ENCODE measurements at regions not wholly inside any gene's neighbourhood (a gene's known extent, or its start where the extent isn't known, plus 50 kb on each side); places are given as distances from the start of the nearest gene placed in this dataset.

- POLR2A ChIA-PET = interaction anchor here (0.9 kb wide), 1 partner anchor 14 kb away, joined by 3 read pairs; no protein-coding TSS in a partner anchor
Measured at GRCh38 chr15:81595752-81596151, 221.7 kb upstream of the TMC3 start.

GRCh38 chr15:81589671-81590070, 215.7 kb upstream of the TMC3 start:
- no peak for DNase-seq (ENCODE audit: low spot score)
- Mint-ChIP-seq H3K4me1 (no peaks in the 10 kb centered on the region), H3K4me3 (no peak overlapping the region), H3K27me3 (ENCODE audit: low read depth) (peaks cover 5% of the 10 kb centered on the region), H3K9me3 (peaks cover 17% of the 10 kb centered on the region), H3K27ac (no peak overlapping the region), H3K36me3 (no peaks in the 10 kb centered on the region)
- ChIA-PET CTCF (no interaction called here), POLR2A (no interaction called here)
- ATAC-seq = no peak
- no peak for TF ChIP-seq E2F4 (CRISPR knock-in tag; IDR thresholded peaks at IDR 0.05; ENCODE audit: borderline replicate concordance, low read depth)
- TF ChIP-seq EMX1 (CRISPR knock-in tag; IDR thresholded peaks at IDR 0.05) = no peak
- TF ChIP-seq ZNF396 (CRISPR knock-in tag; IDR thresholded peaks at IDR 0.05; ENCODE audit: borderline replicate concordance) = no peak
- no peak for TF ChIP-seq ZNF425 (CRISPR knock-in tag; conservative IDR thresholded peaks at IDR 0.05)
- no peak for TF ChIP-seq ZNF532 (CRISPR knock-in tag; IDR thresholded peaks at IDR 0.05; ENCODE audit: borderline replicate concordance)
- TF ChIP-seq SOX15 (CRISPR knock-in tag; IDR thresholded peaks at IDR 0.05) = no peak
- no peak for TF ChIP-seq SMAD4 (CRISPR knock-in tag; IDR thresholded peaks at IDR 0.05)

More at GRCh38 chr15:81595752-81596151, 221.7 kb upstream of the TMC3 start:
- Mint-ChIP-seq H3K9me3 (peaks cover 38% of the 10 kb centered on the region), H3K36me3 (peaks cover 10% of the 10 kb centered on the region), H3K4me1 (no peaks in the 10 kb centered on the region), H3K27me3 (ENCODE audit: low read depth) (peaks cover 3% of the 10 kb centered on the region; the same call in 1 of the 2 replicates), H3K4me3 (no peak overlapping the region), H3K27ac (no peak overlapping the region)
- no peak for DNase-seq (ENCODE audit: low spot score)
- ATAC-seq = no peak
- no peak for TF ChIP-seq TEAD4 (CRISPR knock-in tag; IDR thresholded peaks at IDR 0.05)
- no peak for TF ChIP-seq E2F1 (CRISPR knock-in tag; IDR thresholded peaks at IDR 0.05)
- no peak for TF ChIP-seq MAX (CRISPR knock-in tag; IDR thresholded peaks at IDR 0.05)
- TF ChIP-seq FOXP1 (CRISPR knock-in tag; IDR thresholded peaks at IDR 0.05; ENCODE audit: borderline replicate concordance) = no peak
- no peak for TF ChIP-seq E2F4 (CRISPR knock-in tag; IDR thresholded peaks at IDR 0.05; ENCODE audit: borderline replicate concordance, low read depth)
- TF ChIP-seq ZNF219 (CRISPR knock-in tag; IDR thresholded peaks at IDR 0.05; ENCODE audit: borderline replicate concordance) = no peak
- TF ChIP-seq SMAD3 (CRISPR knock-in tag; IDR thresholded peaks at IDR 0.05; ENCODE audit: borderline replicate concordance) = no peak
- TF ChIP-seq CTCF (IDR thresholded peaks at IDR 0.05) = no peak
- no peak for TF ChIP-seq FOXJ3 (CRISPR knock-in tag; IDR thresholded peaks at IDR 0.05; ENCODE audit: borderline replicate concordance)
- CTCF ChIA-PET = interaction anchor here (0.7 to 1.6 kb wide), 3 partner anchors 56 to 467 kb away, joined by 3 to 5 read pairs (median 3); no protein-coding TSS in a partner anchor
